SK-N-SH (cell line): ENCODE measurements at regions not wholly inside any gene's neighbourhood (a gene's known extent, or its start where the extent isn't known, plus 50 kb on each side); places are given as distances from the start of the nearest gene placed in this dataset.
A peak's percentile ranks its signal among the peaks of the same experiment; 100 is the strongest.

Experiments
- CTCF ChIA-PET: fragments of 300-600, 350-600 bp; formaldehyde crosslinking; extraction: SDS; loops from one replicate; lab custom pipeline; 2021; lab: Yijun Ruan, JAX
- POLR2A ChIA-PET: fragments of 350-600 bp; sonication (Branson Sonifier 250); formaldehyde crosslinking; extraction: SDS; loops from one replicate; lab custom pipeline; 2020; ENCODE audit warnings: antibody characterized with exemption, inconsistent platforms; lab: Yijun Ruan, JAX
- DNase-seq: peaks from one replicate; pipeline ENCODE4 v3.0.0; 2012
- H2AFZ ChIP-seq: fragments of 200-600 bp; sonication (generic); 2 replicates; pipeline ENCODE4 v1.8.1; 2016; ENCODE audit warnings: antibody characterized with exemption, mild to moderate bottlenecking, low read depth
- H3F3A ChIP-seq: fragments of 200-600 bp; sonication (generic); replicated peaks from 2 replicates; pipeline ENCODE3; 2016; ENCODE audit warnings: antibody characterized with exemption, mild to moderate bottlenecking; ENCODE audit not compliant: insufficient read depth
- H3K27ac ChIP-seq, 2 experiments: fragments of 200-500 bp in 1 of 2; fragments of 200-600 bp in 1 of 2; sonication (Bioruptor generic) in 1 of 2; sonication (generic), shearing (Covaris generic) in 1 of 2; 2 replicates each; pipeline versions ENCODE4 v1.5.1 to v1.6.1; 2014 to 2016; ENCODE audit warnings: low read depth in 2 of 2, inconsistent platforms in 1 of 2, low read length in 1 of 2, mild to moderate bottlenecking in 1 of 2, mixed read lengths in 1 of 2
- H3K27me3 ChIP-seq: fragments of 200-600 bp; sonication (generic), shearing (Covaris generic); 2 replicates; pipeline ENCODE4 v1.6.1; 2016; ENCODE audit warnings: mixed run types; ENCODE audit not compliant: insufficient read depth
- H3K36me3 ChIP-seq, 2 experiments: fragments of 200-500 bp in 1 of 2; fragments of 200-600 bp in 1 of 2; sonication (Bioruptor generic) in 1 of 2; sonication (generic) in 1 of 2; replicated peaks in 1 of 2; 2 replicates each; pipeline versions ENCODE3 to v1.5.1; 2014 to 2016; ENCODE audit warnings: low read length in 1 of 2, mild to moderate bottlenecking in 1 of 2; ENCODE audit not compliant: insufficient read depth in 2 of 2, control insufficient read depth in 1 of 2
- H3K4me1 ChIP-seq, 2 experiments: fragments of 200-500 bp in 1 of 2; fragments of 200-600 bp in 1 of 2; sonication (Bioruptor generic) in 1 of 2; sonication (generic), shearing (Covaris generic) in 1 of 2; 2 replicates each; pipeline versions ENCODE4 v1.5.1 to v1.6.1; 2014 to 2016; ENCODE audit warnings: low read depth in 1 of 2, low read length in 1 of 2, mixed run types in 1 of 2; ENCODE audit not compliant: insufficient read depth in 2 of 2, control insufficient read depth in 1 of 2
- H3K4me2 ChIP-seq: fragments of 200-600 bp; sonication (generic), shearing (Covaris generic); 2 replicates; pipeline ENCODE4 v1.6.1; 2017; ENCODE audit warnings: mixed run types
- H3K4me3 ChIP-seq, 2 experiments: fragments of 200-500 bp in 1 of 2; fragments of 200-600 bp in 1 of 2; sonication (Bioruptor generic) in 1 of 2; sonication (generic), shearing (Covaris generic) in 1 of 2; 2 replicates each; pipeline versions ENCODE4 v1.5.1 to v1.8.1; 2014 to 2016; ENCODE audit warnings: low read depth in 2 of 2, inconsistent platforms in 1 of 2, low read length in 1 of 2, mild to moderate bottlenecking in 1 of 2, mixed read lengths in 1 of 2, moderate library complexity in 1 of 2
- H3K79me2 ChIP-seq: fragments of 200-600 bp; sonication (generic); 2 replicates; pipeline ENCODE4 v1.8.1; 2017; ENCODE audit warnings: mild to moderate bottlenecking; ENCODE audit not compliant: insufficient read depth
- H3K9ac ChIP-seq: fragments of 200-600 bp; sonication (generic); 2 replicates; pipeline ENCODE4 v1.6.1; 2017; ENCODE audit warnings: mixed run types
- H3K9me2 ChIP-seq: fragments of 200-600 bp; sonication (generic); 2 replicates; pipeline ENCODE4 v1.6.1; 2017; ENCODE audit warnings: mixed run types
- H3K9me3 ChIP-seq: fragments of 200-600 bp; sonication (generic); 2 replicates; pipeline ENCODE4 v1.6.1; 2017; ENCODE audit warnings: mixed run types, mild to moderate bottlenecking, moderate library complexity
- H4K20me1 ChIP-seq: fragments of 200-600 bp; sonication (generic); 2 replicates; pipeline ENCODE4 v1.6.1; 2017; ENCODE audit warnings: mild to moderate bottlenecking, mixed run types; ENCODE audit not compliant: insufficient read depth
- EP300 ChIP-seq, 2 experiments: IDR thresholded peaks; 2 replicates each; pipeline versions ENCODE4 v1.4.0 to v1.6.1; 2012; ENCODE audit warnings: borderline replicate concordance in 1 of 2, low read depth in 1 of 2, low read length in 1 of 2
- EZH2phosphoT487 ChIP-seq: fragments of 200-600 bp; sonication (generic); IDR thresholded peaks from 2 replicates; pipeline ENCODE4 v1.6.1; 2017; ENCODE audit warnings: low read depth, mixed run types, mild to moderate bottlenecking, antibody characterized with exemption, moderate library complexity, borderline replicate concordance
- IRF3 ChIP-seq: fragments of 150-350 bp; IDR thresholded peaks from 2 replicates; pipeline ENCODE4 v1.6.1; 2016; ENCODE audit warnings: mild to moderate bottlenecking, low read depth, low read length
- POLR2AphosphoS5 ChIP-seq: IDR thresholded peaks from 2 replicates; pipeline ENCODE4 v1.6.1; 2012; ENCODE audit warnings: low read depth, low read length
- RAD21 ChIP-seq: IDR thresholded peaks from 2 replicates; pipeline ENCODE4 v1.6.1; 2012; ENCODE audit warnings: mild to moderate bottlenecking, low read length
- RCOR1 ChIP-seq: fragments of 150-350 bp; IDR thresholded peaks from 2 replicates; pipeline ENCODE4 v1.6.1; 2017; ENCODE audit warnings: antibody characterized with exemption, low read length
- SIN3A ChIP-seq: IDR thresholded peaks from 2 replicates; pipeline ENCODE4 v1.6.1; 2012; ENCODE audit warnings: low read depth, mild to moderate bottlenecking, low read length, moderate library complexity, borderline replicate concordance
- TAF1 ChIP-seq: IDR thresholded peaks from 2 replicates; pipeline ENCODE4 v1.6.1; 2012; ENCODE audit warnings: low read depth, mild to moderate bottlenecking, low read length, moderate library complexity, borderline replicate concordance
- TCF12 ChIP-seq: IDR thresholded peaks from 2 replicates; pipeline ENCODE4 v1.4.0; 2012
- TF ChIP-seq, protein P1 (sequence below): fragments of 200-600 bp; sonication (generic); IDR thresholded peaks from 2 replicates; pipeline ENCODE4 v1.6.1; 2017; ENCODE audit warnings: antibody characterized with exemption, mild to moderate bottlenecking, moderate library complexity
- TF ChIP-seq, protein P2 (sequence below): IDR thresholded peaks from 2 replicates; pipeline ENCODE4 v1.4.0; 2012; ENCODE audit warnings: low read depth, borderline replicate concordance

GRCh38 chr6:126446248-126446647 is 106.3 kb downstream of the CENPW start:
- Histone ChIP-seq H3K9me2 (no peaks in the 10 kb centered on the region), H3K27ac (no peak overlapping the region), H3K4me2 (no peak overlapping the region), H4K20me1 (no peaks in the 10 kb centered on the region), H3K36me3 (no peaks in the 10 kb centered on the region), H3F3A (no peaks in the 10 kb centered on the region), H3K4me3 (no peak overlapping the region), H3K27me3 (no peaks in the 10 kb centered on the region), H2AFZ (no peak overlapping the region), H3K9ac (no peak overlapping the region), H3K4me1 (no peaks in the 10 kb centered on the region; a peak in 1 of 4 replicates), H3K9me3 (no peaks in the 10 kb centered on the region), H3K79me2 (no peaks in the 10 kb centered on the region)
- ChIA-PET POLR2A (no interaction called here), CTCF (interaction anchor here (0.6 kb wide), 1 partner anchor 149 kb away, joined by 3 read pairs; no protein-coding TSS in a partner anchor)
- DNase-seq: no peak
- TF ChIP-seq EZH2phosphoT487: no peak
- TF ChIP-seq EP300 (IDR thresholded peaks at IDR 0.05; ENCODE audit: borderline replicate concordance in 1 of 2, low read depth in 1 of 2, low read length in 1 of 2): peak in 1 of 2 experiments; percentile 28; a peak in 1 of 4 replicates

DNA sequence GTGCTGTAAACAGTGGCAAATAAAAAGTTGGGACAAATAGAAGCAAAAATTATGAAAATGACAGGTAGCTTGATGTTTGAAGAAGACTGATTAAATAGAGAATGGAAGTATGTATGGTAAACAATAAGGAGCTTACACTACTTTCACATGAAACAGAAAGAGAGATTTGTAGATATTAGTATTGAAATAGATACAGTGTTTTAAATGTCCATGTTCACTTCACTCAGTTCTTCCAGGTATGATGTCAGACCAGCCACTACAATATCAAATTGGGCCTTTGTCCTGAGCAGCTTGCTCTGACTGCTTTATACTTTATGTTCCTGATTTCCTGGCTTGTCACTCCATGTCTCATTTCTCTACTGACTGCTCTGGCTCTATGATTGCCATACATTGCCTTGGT is 107.5 kb downstream of the CENPW start:
- CTCF ChIA-PET: no interaction called here
- H3K4me1 ChIP-seq: no peaks in the 10 kb centered on the region; a peak in 1 of 4 replicates
- no peaks in the 10 kb centered on the region for H3K9me2 ChIP-seq
- no peak overlapping the region for H3K4me2 ChIP-seq
- H3K9ac ChIP-seq: no peak overlapping the region
- no peaks in the 10 kb centered on the region for H3F3A ChIP-seq
- POLR2A ChIA-PET: no interaction called here
- H2AFZ ChIP-seq: no peak overlapping the region
- H3K4me3 ChIP-seq: no peak overlapping the region
- no peaks in the 10 kb centered on the region for H3K36me3 ChIP-seq
- DNase-seq: no peak
- no peak overlapping the region for H3K27ac ChIP-seq
- H3K9me3 ChIP-seq: no peaks in the 10 kb centered on the region
- H3K27me3 ChIP-seq: no peaks in the 10 kb centered on the region
- H3K79me2 ChIP-seq: no peaks in the 10 kb centered on the region
- H4K20me1 ChIP-seq: no peaks in the 10 kb centered on the region
- TF ChIP-seq TAF1 (no peak), SIN3A (no peak), IRF3 (no peak), POLR2AphosphoS5 (no peak), RCOR1 (no peak), TCF12 (no peak), RAD21 (no peak), EZH2phosphoT487 (no peak)
- TF ChIP-seq, protein P1, sequence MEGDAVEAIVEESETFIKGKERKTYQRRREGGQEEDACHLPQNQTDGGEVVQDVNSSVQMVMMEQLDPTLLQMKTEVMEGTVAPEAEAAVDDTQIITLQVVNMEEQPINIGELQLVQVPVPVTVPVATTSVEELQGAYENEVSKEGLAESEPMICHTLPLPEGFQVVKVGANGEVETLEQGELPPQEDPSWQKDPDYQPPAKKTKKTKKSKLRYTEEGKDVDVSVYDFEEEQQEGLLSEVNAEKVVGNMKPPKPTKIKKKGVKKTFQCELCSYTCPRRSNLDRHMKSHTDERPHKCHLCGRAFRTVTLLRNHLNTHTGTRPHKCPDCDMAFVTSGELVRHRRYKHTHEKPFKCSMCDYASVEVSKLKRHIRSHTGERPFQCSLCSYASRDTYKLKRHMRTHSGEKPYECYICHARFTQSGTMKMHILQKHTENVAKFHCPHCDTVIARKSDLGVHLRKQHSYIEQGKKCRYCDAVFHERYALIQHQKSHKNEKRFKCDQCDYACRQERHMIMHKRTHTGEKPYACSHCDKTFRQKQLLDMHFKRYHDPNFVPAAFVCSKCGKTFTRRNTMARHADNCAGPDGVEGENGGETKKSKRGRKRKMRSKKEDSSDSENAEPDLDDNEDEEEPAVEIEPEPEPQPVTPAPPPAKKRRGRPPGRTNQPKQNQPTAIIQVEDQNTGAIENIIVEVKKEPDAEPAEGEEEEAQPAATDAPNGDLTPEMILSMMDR: no peak
- TF ChIP-seq, protein P2, sequence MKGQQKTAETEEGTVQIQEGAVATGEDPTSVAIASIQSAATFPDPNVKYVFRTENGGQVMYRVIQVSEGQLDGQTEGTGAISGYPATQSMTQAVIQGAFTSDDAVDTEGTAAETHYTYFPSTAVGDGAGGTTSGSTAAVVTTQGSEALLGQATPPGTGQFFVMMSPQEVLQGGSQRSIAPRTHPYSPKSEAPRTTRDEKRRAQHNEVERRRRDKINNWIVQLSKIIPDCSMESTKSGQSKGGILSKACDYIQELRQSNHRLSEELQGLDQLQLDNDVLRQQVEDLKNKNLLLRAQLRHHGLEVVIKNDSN: no peak
